HT-29 (cell line): ENCODE measurements at regions not wholly inside any gene's neighbourhood (a gene's known extent, or its start where the extent isn't known, plus 50 kb on each side); places are given as distances from the start of the nearest gene placed in this dataset.

Experiments
- DNase-seq: peaks from one replicate; pipeline ENCODE4 v3.0.0-alpha.2; 2015; ENCODE audit warnings: low spot score

- no peak for DNase-seq
These were observed 244.5 kb upstream of the KCNMB2 start for GRCh38 chr3:178291574-178292370.

DNA sequence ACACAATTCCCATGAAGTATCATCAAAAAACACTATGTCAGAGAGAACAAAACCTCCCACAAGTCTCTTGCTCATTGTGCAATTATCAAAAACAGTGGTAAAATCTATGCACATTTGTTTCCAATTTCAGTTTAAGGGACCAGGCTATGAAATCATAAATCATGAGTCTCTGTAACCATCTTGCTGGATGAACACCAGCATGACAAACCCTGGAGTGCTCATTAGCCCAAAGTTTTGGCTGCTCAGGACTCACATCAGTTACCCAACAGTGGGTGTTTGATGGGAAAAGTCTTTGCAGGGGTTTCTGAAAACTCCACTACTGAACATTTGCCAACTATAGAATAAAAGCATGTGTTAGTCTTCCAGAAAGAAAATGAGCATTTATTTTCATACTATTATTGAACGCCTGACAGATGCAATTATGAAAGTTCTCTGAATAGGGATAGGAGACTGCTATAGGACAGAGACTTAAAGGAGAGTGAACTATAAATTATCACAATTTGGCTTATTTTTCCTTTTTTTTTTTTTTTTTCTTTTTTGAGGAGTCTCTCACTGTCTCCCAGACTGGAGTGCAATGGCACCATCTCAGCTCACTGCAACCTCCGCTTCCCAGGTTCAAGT is 240.8 kb upstream of the KCNMB2 start:
- DNase-seq = no peak

- no peak for DNase-seq
These were observed 239.0 kb upstream of the KCNMB2 start for GRCh38 chr3:178297199-178297598.

- no peak for DNase-seq
These were observed 238.5 kb upstream of the KCNMB2 start for GRCh38 chr3:178297740-178298139.

GRCh38 chr3:178300441-178300959 is 235.7 kb upstream of the KCNMB2 start:
- DNase-seq = no peak

- DNase-seq = peak; percentile 1
These were observed 233.0 kb upstream of the KCNMB2 start for GRCh38 chr3:178302966-178303930.

DNA sequence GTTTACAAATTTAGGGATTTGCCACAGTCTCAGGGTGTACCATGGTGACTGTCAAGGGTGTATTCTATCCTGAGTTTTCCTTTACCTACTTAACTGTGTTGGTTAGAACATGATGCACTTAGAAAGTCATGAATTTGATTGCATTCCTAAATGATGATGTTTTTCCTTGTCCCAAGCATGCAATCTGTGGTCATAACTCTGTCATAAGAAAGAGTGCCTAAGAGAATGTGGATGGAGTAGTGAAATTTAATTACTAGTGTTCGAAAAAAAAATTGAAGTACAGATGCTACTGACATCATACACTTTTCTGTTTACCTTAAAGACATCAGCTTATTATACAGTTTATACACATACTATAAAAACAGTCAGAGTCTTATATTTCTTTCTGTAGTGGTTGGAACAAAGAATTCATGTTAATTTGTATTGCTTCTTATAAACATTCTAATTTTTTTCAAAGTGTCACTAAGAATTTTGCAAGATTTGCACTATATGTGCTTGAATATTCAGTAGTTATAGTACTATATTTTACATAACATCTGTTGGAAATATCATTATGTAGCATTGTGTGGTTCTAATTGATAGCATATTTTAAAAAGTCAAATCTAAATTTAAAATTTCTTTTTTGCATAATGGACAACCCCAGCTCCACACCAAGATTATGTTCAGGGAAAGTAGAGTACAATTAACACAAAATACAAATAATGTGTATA is 231.3 kb upstream of the KCNMB2 start:
- no peak for DNase-seq

GRCh38 chr3:178306432-178307115 is 229.7 kb upstream of the KCNMB2 start:
- DNase-seq = no peak

DNA sequence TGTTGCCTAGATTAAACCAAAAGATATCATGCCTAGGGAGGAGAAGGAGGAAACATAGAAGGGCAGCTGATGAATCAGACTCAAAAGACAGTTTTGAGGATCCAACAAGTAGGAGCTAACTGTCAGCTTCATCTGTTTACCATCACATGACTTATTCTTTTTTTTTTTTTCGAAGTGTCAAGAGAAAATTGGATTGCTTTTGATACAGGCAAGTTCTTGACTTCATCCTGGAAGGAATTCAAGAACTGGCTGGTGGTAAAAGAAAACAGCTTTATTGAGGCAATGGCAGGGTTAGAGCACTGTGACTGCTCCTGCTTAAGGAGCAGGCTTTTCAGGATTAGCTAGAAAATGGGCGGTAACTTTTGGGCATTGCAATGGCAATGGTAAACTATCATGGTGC is 227.5 kb upstream of the KCNMB2 start:
- no peak for DNase-seq

- DNase-seq = no peak
These were observed 225.3 kb upstream of the KCNMB2 start for GRCh38 chr3:178310949-178311348.

DNA sequence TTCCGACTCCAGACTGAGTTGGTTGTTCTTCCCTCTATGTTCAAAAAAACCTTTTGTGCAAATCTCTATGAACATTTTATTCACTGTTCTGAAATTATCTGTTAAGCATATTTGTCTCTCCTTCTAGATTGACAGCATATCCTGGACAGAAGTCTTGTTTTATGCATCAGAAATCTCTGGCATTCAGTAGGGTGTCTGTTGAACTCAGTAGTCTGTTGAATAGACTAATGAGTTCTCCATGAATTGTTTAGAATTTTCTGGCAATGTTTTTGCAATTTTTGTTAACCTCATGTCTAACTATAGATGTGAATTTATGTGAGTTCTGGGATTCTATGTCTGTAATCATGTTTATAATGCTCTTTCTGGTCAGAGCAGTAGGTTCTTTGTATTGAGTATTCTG is 222.5 kb upstream of the KCNMB2 start:
- no peak for DNase-seq

GRCh38 chr3:178318340-178318739 is 217.9 kb upstream of the KCNMB2 start:
- DNase-seq = no peak

- no peak for DNase-seq
These were observed 217.1 kb upstream of the KCNMB2 start for GRCh38 chr3:178318941-178319816.

- peak; percentile 55 for DNase-seq
These were observed 215.5 kb upstream of the KCNMB2 start for GRCh38 chr3:178320456-178321351.

- DNase-seq = peak; percentile 22
These were observed 211.9 kb upstream of the KCNMB2 start for GRCh38 chr3:178324356-178324755.

DNA sequence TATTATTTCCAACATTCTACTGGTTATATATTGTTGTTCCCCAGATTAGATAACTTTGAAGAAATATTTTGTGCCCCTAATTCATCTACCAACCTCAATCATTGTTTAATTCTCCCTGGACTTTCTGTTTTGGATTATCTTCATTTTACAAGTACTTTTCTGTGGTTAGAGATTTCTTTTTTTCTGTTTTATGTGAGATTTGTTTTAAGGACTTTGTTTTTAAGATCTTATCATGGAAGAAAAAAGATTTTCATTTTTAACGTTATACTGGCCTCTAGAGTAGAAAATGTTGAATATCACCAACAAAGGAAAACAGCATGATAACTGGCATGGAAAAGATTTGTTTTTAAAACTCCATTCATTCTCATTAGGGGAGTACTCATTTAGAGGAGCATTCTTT is 210.9 kb upstream of the KCNMB2 start:
- DNase-seq = peak; percentile 48

DNA sequence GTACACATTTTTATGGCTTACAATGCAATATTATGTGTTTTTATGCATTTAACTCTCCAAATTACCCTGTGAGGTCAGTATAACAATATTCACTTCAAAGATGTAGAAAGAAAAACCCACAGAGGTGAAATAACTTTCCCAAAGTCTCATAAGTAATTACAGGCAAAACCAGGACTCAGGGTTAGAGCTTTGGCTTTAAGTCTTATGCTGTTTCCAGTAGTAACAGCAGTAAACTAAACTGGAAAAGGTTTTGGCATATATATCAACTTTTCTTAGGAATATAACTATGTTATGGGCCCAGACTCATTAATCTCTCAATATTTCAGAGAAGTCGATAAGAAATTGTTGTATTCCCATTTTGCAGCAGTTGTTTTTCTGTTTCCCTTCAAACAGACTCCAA is 206.3 kb upstream of the KCNMB2 start:
- no peak for DNase-seq

- DNase-seq = no peak
These were observed 202.0 kb upstream of the KCNMB2 start for GRCh38 chr3:178334239-178334638.

GRCh38 chr3:178336336-178336735 is 199.9 kb upstream of the KCNMB2 start:
- DNase-seq = no peak
